HepG2 (cell line): ENCODE measurements at regions not wholly inside any gene's neighbourhood (a gene's known extent, or its start where the extent isn't known, plus 50 kb on each side); places are given as distances from the start of the nearest gene placed in this dataset.
A peak's percentile ranks its signal among the peaks of the same experiment; 100 is the strongest.
"Not testable (repeated sequence)": the region's sequence is repeated elsewhere in the genome, so short reads cannot be mapped to it uniquely, and the experiment has no call there.

Experiments used
- ATAC-seq: fragments of 200-7000 bp; cut with Tn5 transposase; 3 replicates; pipeline ENCODE4 v1.9.1; 2020; ENCODE audit warnings: mild to moderate bottlenecking, moderate library complexity
- BruUV-seq: library from RNA; stranded (reverse); fragments of 400-500 nt; replicated peaks from 2 replicates; lab custom pipeline; 2021; lab: Mats Ljungman, UMichigan
- CTCF ChIA-PET: fragments of 300-600 bp; formaldehyde crosslinking; extraction: SDS; loops from one replicate; lab custom pipeline; 2021; ENCODE audit warnings: low total read pairs, inconsistent platforms, low intra/inter-chr PET ratio; lab: Yijun Ruan, JAX
- POLR2A ChIA-PET: fragments of 350-600 bp; sonication (Branson Sonifier 250); formaldehyde crosslinking; loops from one replicate; lab custom pipeline; 2020; ENCODE audit warnings: antibody characterized with exemption, inconsistent platforms; lab: Yijun Ruan, JAX
- DNase-seq: peaks from one replicate; pipeline ENCODE4 v3.0.0-alpha.2; 2015; ENCODE audit warnings: low spot score
- FAIRE-seq: peaks from 3 replicates; lab custom pipeline; 2011; peaks lifted over from hg19 to GRCh38; lab: Jason Lieb, UNC
- H2AFZ ChIP-seq: one replicate; pipeline ENCODE4 v1.6.1; 2011; ENCODE audit warnings: low read length, inconsistent platforms
- H3K27ac ChIP-seq: fragments of 300-600 bp; 3 replicates; pipeline ENCODE4 v1.8.0; 2011; ENCODE audit warnings: mixed run types, mild to moderate bottlenecking, mixed read lengths, low read length, inconsistent platforms; ENCODE audit not compliant: insufficient read depth; ENCODE audit errors: extremely low read length
- H3K27me3 ChIP-seq, 2 experiments: fragments of 200-600 bp in 1 of 2; 2 replicates in 1 of 2; 3 replicates in 1 of 2; pipeline versions ENCODE4 v1.6.0 to v1.8.0; 2011; ENCODE audit warnings: low read length in 2 of 2, mild to moderate bottlenecking in 2 of 2, moderate library complexity in 2 of 2, inconsistent platforms in 1 of 2; ENCODE audit not compliant: insufficient read depth in 2 of 2, control insufficient read depth in 1 of 2
- H3K36me3 ChIP-seq, 2 experiments: fragments of 200-600 bp in 1 of 2; replicated peaks in 1 of 2; 2 replicates in 1 of 2; 3 replicates in 1 of 2; pipeline versions ENCODE4 v1.5.1 to v1.8.0; 2011; ENCODE audit warnings: low read length in 2 of 2, inconsistent platforms in 1 of 2; ENCODE audit not compliant: insufficient read depth in 2 of 2, control insufficient read depth in 1 of 2
- H3K4me1 ChIP-seq: 2 replicates; pipeline ENCODE4 v1.5.1; 2012; ENCODE audit warnings: low read length, inconsistent platforms; ENCODE audit not compliant: insufficient read depth
- H3K4me2 ChIP-seq: 2 replicates; pipeline ENCODE4 v1.6.0; 2011; ENCODE audit warnings: low read depth, low read length, inconsistent platforms
- H3K4me3 ChIP-seq, 3 experiments: fragments of 200-600 bp in 1 of 3; sonication (generic), shearing (Covaris generic) in 1 of 3; replicated peaks in 1 of 3; 2 replicates each; pipeline ENCODE4 v1.5.1; 2011 to 2016; ENCODE audit warnings: low read length in 3 of 3, inconsistent platforms in 2 of 3, low read depth in 2 of 3, mild to moderate bottlenecking in 2 of 3, control low read depth in 1 of 3, mixed read lengths in 1 of 3; ENCODE audit not compliant: insufficient read depth in 1 of 3
- H3K79me2 ChIP-seq: one replicate; pipeline ENCODE4 v1.6.1; 2011; ENCODE audit warnings: low read length, inconsistent platforms; ENCODE audit not compliant: insufficient read depth
- H3K9ac ChIP-seq: 2 replicates; pipeline ENCODE4 v1.6.0; 2011; ENCODE audit warnings: mild to moderate bottlenecking, low read depth, low read length, inconsistent platforms; ENCODE audit not compliant: insufficient read depth
- H3K9me3 ChIP-seq: 2 replicates; pipeline ENCODE4 v1.5.1; 2012; ENCODE audit warnings: mild to moderate bottlenecking, low read length
- H4K20me1 ChIP-seq: 2 replicates; pipeline ENCODE4 v1.6.0; 2011; ENCODE audit warnings: inconsistent platforms, mild to moderate bottlenecking, low read length, moderate library complexity; ENCODE audit not compliant: insufficient read depth
- ELF1 ChIP-seq: sonication (generic); formaldehyde crosslinking; IDR thresholded peaks from 2 replicates; pipeline ENCODE4 v1.4.0; 2020; ENCODE audit warnings: missing genetic modification reagents
- EZH2 ChIP-seq: conservative IDR thresholded peaks from 2 replicates; pipeline ENCODE4 v1.6.1; 2012; ENCODE audit warnings: mild to moderate bottlenecking, low read depth, low read length, moderate library complexity
- FOXP1 ChIP-seq, 2 experiments: fragments of 450-650 bp in 1 of 2; IDR thresholded peaks; 2 replicates each; pipeline ENCODE4 v1.6.1; 2017 to 2018; ENCODE audit warnings: antibody characterized with exemption in 1 of 2
- HNRNPL ChIP-seq: fragments of 200-400 bp; formaldehyde crosslinking; IDR thresholded peaks from 2 replicates; pipeline ENCODE4 v1.6.1; 2017; ENCODE audit warnings: mild to moderate bottlenecking, low read depth, low read length
- HOXA7 ChIP-seq: sonication (generic); formaldehyde crosslinking; IDR thresholded peaks from 2 replicates; pipeline ENCODE4 v1.8.1; 2022; ENCODE audit warnings: mild to moderate bottlenecking, missing genetic modification reagents, moderate library complexity
- KDM3A ChIP-seq: IDR thresholded peaks from 2 replicates; pipeline ENCODE4 v1.6.1; 2018; ENCODE audit warnings: low read depth, missing compliant biosample characterization
- REXO4 ChIP-seq: sonication (generic); formaldehyde crosslinking; IDR thresholded peaks from 2 replicates; pipeline ENCODE4 v1.8.0; 2022; ENCODE audit warnings: missing genetic modification reagents, mild to moderate bottlenecking, borderline replicate concordance
- TBX3 ChIP-seq: fragments of 450-650 bp; IDR thresholded peaks from 2 replicates; pipeline ENCODE4 v1.6.1; 2017; ENCODE audit warnings: antibody characterized with exemption, mild to moderate bottlenecking, inconsistent platforms, borderline replicate concordance
- ZNF660 ChIP-seq: sonication (generic); formaldehyde crosslinking; IDR thresholded peaks from 2 replicates; pipeline ENCODE4 v1.5.1; 2020; ENCODE audit warnings: mild to moderate bottlenecking, low read depth, missing genetic modification reagents, borderline replicate concordance
- WGBS: methylation state at CpG from one replicate; pipeline ENCODE4 v1.1.6; 2017; ENCODE audit warnings: low lambda C conversion rate; 5-methylcytosine and 5-hydroxymethylcytosine counted together
- in situ Hi-C: cut with HindIII; loops from 2 replicates; pipeline ENCODE4 v1.10.0; 2017; ENCODE audit warnings: low pct_unique_long_range_greater_than_20kb; ENCODE audit not compliant: extremely low pct_ligation_motif_present
- intact Hi-C: fragments of 100-400 bp; cut with micrococcal nuclease; formaldehyde crosslinking; loops from one replicate; pipeline ENCODE4 v1.10.0; 2022; ENCODE audit not compliant: unreplicated experiment
- TF ChIP-seq, protein P1 (sequence below): sonication (generic); formaldehyde crosslinking; IDR thresholded peaks from 2 replicates; pipeline ENCODE4 v1.4.0; 2020; ENCODE audit warnings: missing genetic modification reagents, borderline replicate concordance

DNA sequence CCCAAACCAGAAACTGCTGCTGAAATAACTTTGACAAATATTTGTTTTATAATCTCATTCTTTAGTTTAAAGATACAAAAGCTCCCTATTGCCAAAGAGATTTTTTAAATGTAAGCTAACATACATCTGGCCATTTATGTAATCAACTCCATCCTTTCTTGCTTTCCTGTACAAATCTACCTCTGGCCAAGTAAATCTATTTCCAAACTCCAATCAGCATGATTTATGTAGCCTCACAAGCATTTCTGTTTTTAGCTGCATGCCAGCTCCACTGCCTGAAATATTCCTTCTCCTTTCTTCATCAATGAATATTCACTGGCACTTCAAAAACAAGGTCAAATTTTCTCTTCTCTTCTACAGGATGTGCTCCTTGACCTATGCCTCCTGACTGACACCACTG is 80.0 kb downstream of the SHOX2 start:
- CTCF ChIA-PET = no interaction called here

DNA sequence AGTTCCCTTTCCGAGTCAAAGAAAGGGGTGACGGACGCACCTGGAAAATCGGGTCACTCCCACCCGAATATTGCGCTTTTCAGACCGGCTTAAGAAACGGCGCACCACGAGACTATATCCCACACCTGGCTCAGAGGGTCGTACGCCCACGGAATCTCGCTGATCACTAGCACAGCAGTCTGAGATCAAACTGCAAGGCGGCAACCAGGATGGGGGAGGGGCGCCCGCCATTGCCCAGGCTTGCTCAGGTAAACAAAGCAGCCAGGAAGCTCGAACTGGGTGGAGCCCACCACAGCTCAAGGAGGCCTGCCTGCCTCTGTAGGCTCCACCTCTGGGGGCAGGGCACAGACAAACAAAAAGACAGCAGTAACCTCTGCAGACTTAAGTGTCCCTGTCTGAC is 86.3 kb downstream of the SHOX2 start:
- ATAC-seq, CTCF ChIA-PET, H3K79me2 ChIP-seq, H3K9ac ChIP-seq, H2AFZ ChIP-seq, H3K4me2 ChIP-seq, intact Hi-C loops, POLR2A ChIA-PET, H3K27ac ChIP-seq, FAIRE-seq, DNase-seq, in situ Hi-C loops, H3K4me3 ChIP-seq, H3K4me1 ChIP-seq, H4K20me1 ChIP-seq, H3K9me3 ChIP-seq, H3K36me3 ChIP-seq, BruUV-seq, H3K27me3 ChIP-seq: not testable (repeated sequence)
- 0% methylated on average over 3 of the region's 18 CpGs for WGBS
- TF ChIP-seq, protein P1, sequence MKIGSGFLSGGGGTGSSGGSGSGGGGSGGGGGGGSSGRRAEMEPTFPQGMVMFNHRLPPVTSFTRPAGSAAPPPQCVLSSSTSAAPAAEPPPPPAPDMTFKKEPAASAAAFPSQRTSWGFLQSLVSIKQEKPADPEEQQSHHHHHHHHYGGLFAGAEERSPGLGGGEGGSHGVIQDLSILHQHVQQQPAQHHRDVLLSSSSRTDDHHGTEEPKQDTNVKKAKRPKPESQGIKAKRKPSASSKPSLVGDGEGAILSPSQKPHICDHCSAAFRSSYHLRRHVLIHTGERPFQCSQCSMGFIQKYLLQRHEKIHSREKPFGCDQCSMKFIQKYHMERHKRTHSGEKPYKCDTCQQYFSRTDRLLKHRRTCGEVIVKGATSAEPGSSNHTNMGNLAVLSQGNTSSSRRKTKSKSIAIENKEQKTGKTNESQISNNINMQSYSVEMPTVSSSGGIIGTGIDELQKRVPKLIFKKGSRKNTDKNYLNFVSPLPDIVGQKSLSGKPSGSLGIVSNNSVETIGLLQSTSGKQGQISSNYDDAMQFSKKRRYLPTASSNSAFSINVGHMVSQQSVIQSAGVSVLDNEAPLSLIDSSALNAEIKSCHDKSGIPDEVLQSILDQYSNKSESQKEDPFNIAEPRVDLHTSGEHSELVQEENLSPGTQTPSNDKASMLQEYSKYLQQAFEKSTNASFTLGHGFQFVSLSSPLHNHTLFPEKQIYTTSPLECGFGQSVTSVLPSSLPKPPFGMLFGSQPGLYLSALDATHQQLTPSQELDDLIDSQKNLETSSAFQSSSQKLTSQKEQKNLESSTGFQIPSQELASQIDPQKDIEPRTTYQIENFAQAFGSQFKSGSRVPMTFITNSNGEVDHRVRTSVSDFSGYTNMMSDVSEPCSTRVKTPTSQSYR (CRISPR knock-in tag) = peak; percentile 48; the same call in 1 of the 2 replicates

More for the DNA sequence above, 80.0 kb downstream of the SHOX2 start:
- ATAC-seq = no peak
- Histone ChIP-seq H3K27me3 (no peaks in the 10 kb centered on the region), H3K9me3 (no peaks in the 10 kb centered on the region), H4K20me1 (no peaks in the 10 kb centered on the region), H3K9ac (no peak overlapping the region), H3K4me3 (no peak overlapping the region), H3K4me1 (no peaks in the 10 kb centered on the region), H3K36me3 (no peaks in the 10 kb centered on the region), H3K79me2 (no peaks in the 10 kb centered on the region), H3K27ac (no peak overlapping the region), H2AFZ (no peak overlapping the region), H3K4me2 (no peak overlapping the region)
- TF ChIP-seq HNRNPL = no peak
- TF ChIP-seq ELF1 (CRISPR knock-in tag) = no peak
- no peak for TF ChIP-seq TBX3
- TF ChIP-seq FOXP1 (IDR thresholded peaks at IDR 0.05) = no peak
- no peak for TF ChIP-seq FOXP1 (CRISPR knock-in tag; IDR thresholded peaks at IDR 0.05)
- no peak for TF ChIP-seq EZH2
- TF ChIP-seq ZNF660 = no peak
- no peak for TF ChIP-seq KDM3A
- TF ChIP-seq REXO4 = no peak
- no peak for TF ChIP-seq HOXA7
- FAIRE-seq = no peak
- in situ Hi-C loops (no loop called here), intact Hi-C loops (no loop called here)
- BruUV-seq = no TSS peak
- DNase-seq = no peak
- POLR2A ChIA-PET = no interaction called here
